ENCODE measurements at regions not wholly inside any gene's neighbourhood (a gene's known extent, or its start where the extent isn't known, plus 50 kb on each side); places are given as distances from the start of the nearest gene placed in this dataset.

- no CpG with 5 or more reads among the region's 3 CpGs for WGBS, 2 experiments (ENCODE audit: extremely low coverage in 2 of 2, insufficient read length in 1 of 2)
- no peak for TF ChIP-seq MAFK (IDR thresholded peaks at IDR 0.05; ENCODE audit: low read depth, low read length)
- no peak for TF ChIP-seq SMC3 (IDR thresholded peaks at IDR 0.05; ENCODE audit: low read depth, low read length)
- no peak for TF ChIP-seq BHLHE40 (IDR thresholded peaks at IDR 0.05; ENCODE audit: low read depth, low read length)
- no peak for TF ChIP-seq CTCF (conservative IDR thresholded peaks at IDR 0.05; ENCODE audit: low read depth, low read length)
- no peak for TF ChIP-seq ELK1 (IDR thresholded peaks at IDR 0.05; ENCODE audit: borderline replicate concordance, low read depth, low read length)
- TF ChIP-seq CHD1 (IDR thresholded peaks at IDR 0.05; ENCODE audit: low read depth, low read length): no peak
- TF ChIP-seq RCOR1 (IDR thresholded peaks at IDR 0.05; ENCODE audit: insufficient replicate concordance, low read length): no peak
- no peak for TF ChIP-seq POLR2A (IDR thresholded peaks at IDR 0.05; ENCODE audit: low read depth, low read length)
- TF ChIP-seq RAD21 (IDR thresholded peaks at IDR 0.05; ENCODE audit: low read length): no peak
- TF ChIP-seq MAZ (IDR thresholded peaks at IDR 0.05; ENCODE audit: borderline replicate concordance, low read depth, low read length): no peak
- no peak for TF ChIP-seq CEBPB (IDR thresholded peaks at IDR 0.05; ENCODE audit: low read depth, low read length)
- TF ChIP-seq FOS (IDR thresholded peaks at IDR 0.05; ENCODE audit: low read depth, low read length): no peak
- no peak for TF ChIP-seq MXI1 (IDR thresholded peaks at IDR 0.05; ENCODE audit: borderline replicate concordance, low read depth, low read length)
- no peak for TF ChIP-seq RFX5 (IDR thresholded peaks at IDR 0.05; ENCODE audit: low read depth, low read length)
- TF ChIP-seq USF2 (IDR thresholded peaks at IDR 0.05; ENCODE audit: low read depth, low read length): no peak
- no peak for TF ChIP-seq NFE2L2 (IDR thresholded peaks at IDR 0.05; ENCODE audit: low read depth, low read length)
- Histone ChIP-seq H2AK9ac (replicated peaks; ENCODE audit: low read depth, low read length, poor library complexity) (no peak overlapping the region), H3K4me1 (ENCODE audit: control insufficient read depth, insufficient read depth, low read length) (no peaks in the 10 kb centered on the region), H2BK20ac (ENCODE audit: low read depth, low read length) (no peak overlapping the region), H4K91ac (ENCODE audit: insufficient read depth, low read depth, low read length) (no peak overlapping the region), H3K27ac (ENCODE audit: insufficient read depth, low read length) (no peak overlapping the region), H3K27me3 (ENCODE audit: control insufficient read depth, insufficient read depth, low read length) (no peaks in the 10 kb centered on the region), H3K9me1 (ENCODE audit: insufficient read depth, low read length) (no peaks in the 10 kb centered on the region), H3K79me1 (ENCODE audit: low read depth in 1 of 2, low read length in 2 of 2) (no peaks in the 10 kb centered on the region), H3K4me3 (ENCODE audit: insufficient read depth, low read depth, low read length) (no peak overlapping the region), H2AFZ (replicated peaks; ENCODE audit: low read length, poor library complexity) (no peak overlapping the region), H4K5ac (ENCODE audit: low read depth, low read length) (no peak overlapping the region), H3K23ac (ENCODE audit: low read depth, low read length) (no peak overlapping the region), H2BK5ac (ENCODE audit: low read depth, low read length, poor library complexity, severe bottlenecking) (no peak overlapping the region), H2AK5ac (ENCODE audit: low read depth, low read length) (no peak overlapping the region), H3K14ac (replicated peaks; ENCODE audit: low read depth, low read length) (no peak overlapping the region), H2BK120ac (ENCODE audit: low read depth, low read length) (no peak overlapping the region), H3K18ac (ENCODE audit: low read depth, low read length) (no peak overlapping the region), H3K9ac (ENCODE audit: low read depth, low read length) (no peak overlapping the region), H3K4ac (ENCODE audit: low read depth, low read length) (no peak overlapping the region), H3K9me3 (ENCODE audit: control insufficient read depth, insufficient read depth, low read length) (no peaks in the 10 kb centered on the region), H3K56ac (ENCODE audit: extremely low read depth, insufficient read depth, low read length) (no peak overlapping the region), H2BK15ac (ENCODE audit: low read depth, low read length) (no peak overlapping the region), H4K20me1 (ENCODE audit: insufficient read depth, low read length) (no peaks in the 10 kb centered on the region), H4K8ac (ENCODE audit: low read depth in 2 of 2, low read length in 2 of 2) (no peak overlapping the region), H3K4me2 (ENCODE audit: low read depth, low read length) (no peak overlapping the region), H3K36me3 (ENCODE audit: control insufficient read depth, insufficient read depth, low read length) (no peaks in the 10 kb centered on the region)
- in situ Hi-C loops (cut with MboI; ENCODE audit: low sequenced_read_pairs) (no loop called here), intact Hi-C loops (cut with micrococcal nuclease) (no loop called here), dilution Hi-C loops (cut with HindIII; ENCODE audit: low sequenced_read_pairs, unreplicated experiment) (no loop called here)
- POLR2A ChIA-PET (ENCODE audit: unreplicated experiment): no interaction called here
- no peak for ATAC-seq (ENCODE audit: low read depth)
- DNase-seq: no peak
- no TSS peak for BruUV-seq (replicated peaks)
- CTCF ChIA-PET: no interaction called here
Measured at GRCh38 chr12:30191696-30192455, 408.1 kb upstream of the TMTC1 start.
